HG03039 (cell line): ENCODE measurements at regions not wholly inside any gene's neighbourhood (a gene's known extent, or its start where the extent isn't known, plus 50 kb on each side); places are given as distances from the start of the nearest gene placed in this dataset.

Experiments used
- ATAC-seq: cut with Tn5 transposase; IDR thresholded peaks from one replicate; pipeline ENCODE4 v1.9.1; 2021; ENCODE audit warnings: mild to moderate bottlenecking, moderate library complexity; ENCODE audit not compliant: unreplicated experiment

- ATAC-seq = no peak
These were observed 537.7 kb upstream of the MDFIC2 start for GRCh38 chr3:70849911-70850699.

GRCh38 chr3:70840106-70840870 lies 527.9 kb upstream of the MDFIC2 start:
- ATAC-seq = no peak

DNA sequence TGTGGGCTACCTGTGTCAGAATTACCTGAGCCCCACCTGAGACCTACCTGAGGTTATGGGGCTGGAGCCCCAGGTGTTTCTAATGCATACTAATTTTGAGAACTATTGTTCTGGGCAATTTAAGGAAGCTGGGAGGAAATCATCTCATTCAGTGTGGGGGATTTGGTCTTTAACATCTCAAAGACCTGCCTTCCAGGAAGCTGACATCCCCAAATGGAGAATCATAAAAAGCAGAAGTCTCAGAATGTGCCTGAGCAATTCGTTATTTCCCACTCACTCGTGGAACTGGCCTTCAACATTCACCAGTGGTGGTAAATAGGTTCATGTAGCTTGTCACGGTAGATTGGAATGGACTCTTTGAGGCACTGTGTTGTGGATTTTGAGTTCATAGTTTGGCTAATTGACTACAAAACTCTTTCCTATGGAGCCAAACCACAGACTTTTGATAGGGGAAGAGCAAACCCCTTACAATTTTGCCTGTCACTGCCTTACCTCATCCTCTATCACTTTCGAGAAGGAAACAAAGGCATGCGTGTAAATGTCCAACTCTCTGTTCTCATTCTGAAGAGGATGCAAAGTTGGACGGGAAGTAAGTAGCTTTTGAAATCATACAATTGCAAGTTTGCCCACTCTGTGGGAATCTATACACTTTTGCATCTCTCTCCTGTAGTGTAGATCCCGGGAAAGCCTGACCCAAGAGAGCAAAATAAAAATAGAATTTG lies 521.0 kb upstream of the MDFIC2 start:
- no peak for ATAC-seq

DNA sequence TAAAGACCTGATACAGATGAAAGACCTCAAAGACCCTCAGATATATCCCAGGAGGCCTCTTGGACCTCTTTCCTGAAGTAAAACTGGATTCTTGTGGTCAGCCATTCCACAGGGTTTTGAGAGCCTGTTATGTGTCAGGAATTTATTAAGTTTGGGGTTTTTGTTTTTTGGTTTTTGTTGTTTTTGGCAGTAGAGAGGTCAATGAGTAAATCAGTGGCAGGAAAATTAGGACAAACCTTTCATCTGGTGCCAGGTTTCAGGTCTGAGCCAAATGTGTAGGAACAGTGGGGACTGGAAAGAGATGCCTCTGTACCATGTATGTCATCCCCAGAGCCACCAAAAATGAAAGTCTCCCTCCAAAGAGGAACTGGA lies 520.4 kb upstream of the MDFIC2 start:
- ATAC-seq = no peak

DNA sequence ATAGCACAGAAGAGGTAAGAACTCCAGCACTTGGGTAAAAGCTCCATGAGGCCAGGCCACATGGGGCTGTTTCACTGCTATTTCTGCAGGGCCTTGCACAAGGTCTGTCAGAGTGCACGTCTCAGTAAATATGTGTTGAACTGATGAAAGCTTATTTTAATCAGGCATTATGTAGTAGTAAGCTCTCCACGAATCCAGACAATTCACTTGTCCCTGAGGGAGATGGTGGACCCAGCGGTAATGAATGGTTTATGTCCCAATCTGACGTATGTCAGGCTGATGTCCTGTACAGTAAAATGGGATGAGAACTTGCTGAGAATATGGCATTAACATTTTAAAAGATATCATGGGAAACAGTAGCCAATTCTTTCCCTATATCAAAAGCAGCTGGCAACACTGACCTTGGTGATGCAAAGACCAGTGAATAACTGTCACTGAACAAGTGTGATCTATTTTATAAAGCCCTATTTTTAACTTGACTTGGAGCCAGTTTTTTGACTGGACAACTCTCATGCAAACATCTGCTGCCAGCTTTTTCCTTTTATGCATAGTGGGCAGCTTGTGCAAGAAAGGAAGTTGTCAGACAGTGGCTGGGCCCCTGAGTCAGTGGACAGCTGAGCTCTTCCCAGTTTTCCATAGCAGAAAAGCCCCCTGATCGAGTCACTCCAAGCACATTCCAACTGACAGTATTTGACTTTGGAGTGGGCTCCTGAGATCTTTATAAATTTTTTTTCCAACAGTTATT lies 519.8 kb upstream of the MDFIC2 start:
- no peak for ATAC-seq

DNA sequence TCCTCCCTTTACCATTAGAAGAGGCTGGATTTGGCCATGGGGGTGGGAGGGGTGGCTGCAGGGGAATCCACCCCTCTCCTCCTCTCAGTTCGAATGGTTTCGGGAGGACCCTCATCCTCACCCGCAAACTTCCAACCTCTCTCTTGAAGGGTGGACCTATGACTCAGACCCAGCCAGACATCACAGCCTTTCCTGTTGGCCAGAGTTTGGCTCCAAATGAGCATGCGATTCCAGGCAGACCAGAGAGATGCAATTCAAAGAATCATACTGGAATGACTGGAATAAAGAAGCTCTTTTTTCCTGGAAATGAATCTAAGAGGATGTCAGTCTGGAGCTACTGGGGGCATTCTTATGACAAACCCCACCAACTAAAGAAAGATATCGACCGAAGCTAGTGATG lies 516.7 kb upstream of the MDFIC2 start:
- ATAC-seq = no peak

DNA sequence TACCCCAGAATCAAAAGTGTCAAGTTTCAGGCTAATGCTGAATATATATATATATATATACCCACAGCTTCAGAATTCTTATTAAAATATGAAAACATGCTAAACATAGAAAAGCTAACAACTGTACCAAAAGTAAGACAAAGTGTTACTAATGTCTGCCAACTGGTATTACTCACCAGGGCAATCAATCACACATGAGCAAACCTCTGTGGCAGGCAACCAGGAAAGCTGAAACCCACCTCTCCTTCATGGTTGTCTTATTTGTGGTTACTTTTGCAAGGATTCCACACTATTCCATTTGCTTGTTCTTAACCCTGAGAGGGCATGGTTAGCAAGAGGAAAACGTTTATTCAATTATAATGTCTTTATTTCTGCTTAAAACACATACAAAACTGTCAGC lies 512.3 kb upstream of the MDFIC2 start:
- ATAC-seq = no peak

DNA sequence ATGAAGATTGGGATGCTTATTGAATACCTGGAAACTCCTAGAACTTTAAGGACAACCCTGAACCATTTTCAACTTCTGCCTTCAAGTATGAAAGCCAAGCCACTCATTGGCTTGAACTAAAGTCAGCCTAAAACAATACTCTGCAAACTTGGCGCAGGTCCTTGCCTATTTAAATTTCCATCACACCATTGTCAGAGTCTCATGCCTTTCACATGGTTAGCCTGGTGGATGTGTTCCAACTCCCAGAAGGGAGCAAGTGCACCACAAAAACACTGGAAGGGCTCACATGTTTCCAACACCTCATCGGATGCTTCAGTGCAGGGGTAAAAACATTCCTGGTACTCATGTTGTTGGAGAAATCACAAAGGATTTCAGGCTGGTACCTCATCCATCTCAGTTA lies 511.6 kb upstream of the MDFIC2 start:
- ATAC-seq = no peak

DNA sequence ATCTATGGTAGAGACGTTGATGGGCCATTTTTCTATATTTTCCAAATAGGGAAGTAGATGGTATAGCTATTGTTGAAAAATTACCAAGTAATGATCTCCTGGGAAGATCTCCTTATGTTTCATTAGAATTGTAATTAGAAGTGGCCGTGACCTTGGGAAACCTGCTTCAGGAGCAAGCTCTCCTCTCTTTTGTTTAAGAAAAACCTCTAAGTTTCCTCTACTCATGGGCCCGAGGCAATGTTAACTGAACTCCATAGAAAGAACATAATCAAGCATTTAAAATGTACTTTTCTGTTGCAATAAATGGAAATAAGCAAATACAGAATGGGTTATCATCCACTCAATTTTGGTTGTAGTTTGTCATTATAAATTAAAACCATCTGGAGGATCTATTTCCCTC lies 511.2 kb upstream of the MDFIC2 start:
- no peak for ATAC-seq

DNA sequence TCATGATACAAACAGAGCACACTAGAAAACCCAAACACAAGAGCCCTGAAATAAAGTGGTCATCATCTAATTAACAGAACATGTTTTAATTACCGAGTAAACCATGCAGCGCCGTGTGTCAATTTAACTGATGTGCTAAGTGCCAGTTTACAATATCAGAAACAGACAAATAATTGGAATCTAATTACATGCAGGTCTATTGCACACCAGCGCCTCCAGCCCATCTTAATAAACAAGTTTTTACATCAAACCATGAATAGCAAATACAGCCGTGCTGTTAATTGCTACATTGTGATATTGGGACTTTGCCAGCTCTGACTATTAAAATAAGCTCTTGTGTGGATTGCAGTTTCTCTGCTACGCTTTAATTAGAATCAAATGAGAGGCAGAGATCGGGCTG lies 510.2 kb upstream of the MDFIC2 start:
- ATAC-seq = no peak

GRCh38 chr3:70821602-70822001 lies 509.2 kb upstream of the MDFIC2 start:
- ATAC-seq = no peak

- no peak for ATAC-seq
These were observed 508.0 kb upstream of the MDFIC2 start for GRCh38 chr3:70820397-70820796.

- ATAC-seq = no peak
These were observed 505.7 kb upstream of the MDFIC2 start for GRCh38 chr3:70818145-70818544.

- ATAC-seq = no peak
These were observed 503.9 kb upstream of the MDFIC2 start for GRCh38 chr3:70816346-70816745.

DNA sequence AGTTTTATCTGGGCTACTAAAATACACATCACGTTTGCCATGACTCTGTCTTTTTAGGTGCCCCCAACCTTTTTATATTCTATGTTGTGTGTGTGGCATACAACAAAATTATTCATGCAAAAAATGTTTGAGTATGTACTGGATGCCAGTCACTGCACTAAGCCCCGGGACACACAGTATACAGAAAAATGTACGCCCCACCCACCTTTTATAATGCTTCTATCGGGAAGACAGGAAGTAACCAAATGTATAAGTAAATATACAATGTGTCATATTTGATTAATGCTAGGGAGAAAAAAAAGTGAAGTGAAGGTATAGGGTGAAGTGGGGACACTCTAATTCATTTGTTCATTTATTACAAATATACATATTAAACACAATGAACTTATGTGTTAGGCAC lies 503.4 kb upstream of the MDFIC2 start:
- no peak for ATAC-seq

DNA sequence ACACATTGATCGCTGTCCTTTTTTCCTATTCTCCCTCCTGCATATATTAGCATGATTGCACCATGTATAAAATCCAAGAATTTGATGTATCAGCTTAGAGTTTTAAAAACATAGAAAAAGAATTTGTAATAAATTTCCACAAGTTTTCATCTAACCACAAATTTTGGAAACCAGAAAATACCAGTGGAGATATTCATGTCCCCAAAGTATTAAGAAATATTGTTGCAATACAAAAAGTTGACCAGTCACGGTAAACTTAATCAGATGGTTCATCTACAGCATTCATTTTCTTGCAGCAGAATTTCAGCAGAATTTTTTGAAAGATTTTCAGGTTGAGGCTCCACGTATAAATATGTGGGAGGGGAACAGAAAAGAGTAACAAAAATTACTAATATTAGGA lies 500.9 kb upstream of the MDFIC2 start:
- no peak for ATAC-seq

DNA sequence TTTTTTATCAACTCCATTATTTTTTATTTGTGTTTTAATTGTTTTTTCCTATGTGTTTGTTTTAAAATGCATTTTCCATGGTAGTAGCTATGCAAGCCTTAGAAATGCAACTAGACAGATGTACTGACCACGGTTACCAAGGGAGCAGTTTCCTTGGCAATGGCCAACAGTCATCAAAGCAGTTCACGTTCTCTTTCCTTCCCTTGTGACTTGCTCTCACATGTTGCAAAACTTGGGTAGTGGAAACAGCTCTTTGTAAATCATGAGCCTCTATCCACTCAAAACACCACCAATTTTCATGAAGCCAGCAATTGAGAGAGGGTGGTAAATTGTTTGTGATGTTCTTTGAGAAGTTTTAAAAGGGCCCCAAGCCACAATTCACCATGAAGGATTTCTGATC lies 499.4 kb upstream of the MDFIC2 start:
- ATAC-seq = no peak

DNA sequence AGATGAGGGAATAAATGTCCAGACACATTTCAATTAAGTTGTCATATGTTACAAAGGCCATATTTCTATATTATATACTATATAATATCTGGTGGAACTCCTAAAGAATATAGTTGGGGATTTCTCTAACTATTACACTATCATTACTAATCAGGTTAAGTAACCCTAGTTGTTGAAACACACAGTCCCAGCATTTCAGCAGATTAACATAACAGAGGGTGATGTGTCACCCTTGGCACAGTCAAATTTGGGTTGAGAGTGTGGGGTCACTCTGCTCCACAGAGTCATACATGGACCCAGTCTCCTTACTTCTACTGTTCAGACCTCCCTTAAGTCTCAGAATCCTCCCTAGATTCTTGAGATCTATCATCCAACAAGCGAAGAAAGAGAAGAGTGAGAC lies 496.4 kb upstream of the MDFIC2 start:
- ATAC-seq = no peak

DNA sequence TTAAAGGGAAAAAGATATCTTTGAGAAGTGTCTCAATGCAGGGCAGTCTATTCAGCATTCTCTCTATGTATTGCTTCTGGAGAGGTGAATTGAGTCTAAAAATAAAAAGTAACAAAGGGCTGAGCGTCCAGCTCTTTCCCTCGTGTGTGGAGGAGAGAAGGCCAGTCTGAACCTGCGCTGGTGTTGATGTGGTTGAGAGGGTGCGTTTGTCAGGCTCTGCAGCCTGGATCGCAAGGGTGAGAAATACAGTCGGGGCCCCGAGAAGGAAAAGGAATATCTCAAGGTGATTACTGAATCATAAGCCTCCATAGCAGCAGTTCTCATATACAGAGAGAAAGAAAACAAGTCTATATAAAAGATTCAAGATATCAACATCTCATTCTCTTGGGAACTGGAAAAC lies 494.1 kb upstream of the MDFIC2 start:
- ATAC-seq = no peak

DNA sequence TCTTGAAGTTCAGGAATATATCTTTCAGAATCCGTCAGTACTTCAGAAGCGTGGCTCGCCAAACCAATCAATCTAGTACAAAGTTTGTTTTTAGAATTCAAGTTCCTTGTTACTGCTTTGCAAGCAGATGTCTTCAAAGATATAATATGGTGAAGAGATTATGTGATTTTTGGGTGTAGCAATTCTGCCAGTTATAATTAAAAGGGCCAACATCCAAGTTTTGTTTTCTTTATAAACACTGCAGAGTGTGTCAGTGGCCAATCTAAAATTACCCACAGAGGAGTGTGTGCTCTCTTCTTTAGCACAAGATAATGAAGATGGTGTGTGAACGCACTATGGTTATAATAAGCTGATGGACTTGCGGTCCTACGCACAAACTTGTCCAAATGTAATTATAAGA lies 493.6 kb upstream of the MDFIC2 start:
- no peak for ATAC-seq
